ENCODE measurements at regions not wholly inside any gene's neighbourhood (a gene's known extent, or its start where the extent isn't known, plus 50 kb on each side); places are given as distances from the start of the nearest gene placed in this dataset.

GRCh38 chr6:50974319-50974718, 155.6 kb downstream of the TFAP2B start:
- no peak for TF ChIP-seq POLR2AphosphoS5 (IDR thresholded peaks at IDR 0.05; ENCODE audit: borderline replicate concordance, low read depth, low read length)
- no peak for TF ChIP-seq EZH2 (IDR thresholded peaks at IDR 0.05)
